AG20443 (cell line): ENCODE measurements at regions not wholly inside any gene's neighbourhood (a gene's known extent, or its start where the extent isn't known, plus 50 kb on each side); places are given as distances from the start of the nearest gene placed in this dataset.

Experiments
- DNase-seq: peaks from one replicate; pipeline ENCODE4 v3.0.0; 2012; ENCODE audit warnings: low spot score, mixed read lengths

DNA sequence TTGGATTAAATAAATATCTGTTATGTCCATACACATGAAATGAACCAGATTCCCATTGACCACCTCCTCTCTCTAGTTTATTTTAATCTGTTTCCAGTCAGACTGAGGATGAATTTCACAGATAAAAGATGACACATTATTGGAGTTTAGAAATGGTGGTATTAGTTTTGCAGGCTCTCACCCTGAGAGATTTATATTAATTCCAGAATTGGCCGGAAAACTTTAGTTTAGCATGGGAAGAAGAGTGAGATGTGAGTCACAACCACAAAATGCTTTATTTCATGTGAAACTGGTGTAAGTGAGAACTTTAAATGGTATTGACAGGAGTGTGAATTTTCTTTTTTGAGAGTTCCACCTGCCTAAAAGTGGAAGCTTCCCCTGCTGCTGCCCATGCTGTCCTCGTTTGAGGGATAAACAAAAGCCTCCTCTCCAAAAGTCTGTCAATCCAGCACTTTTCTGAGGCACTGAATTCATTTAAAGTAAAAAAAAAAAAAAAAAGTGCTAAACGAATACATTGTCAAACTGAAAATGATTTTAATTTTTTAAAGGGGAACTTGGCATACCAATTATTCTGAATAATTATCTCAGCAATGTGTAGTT lies 65.1 kb upstream of the EPHA3 start:
- DNase-seq, result peak; percentile 16

DNA sequence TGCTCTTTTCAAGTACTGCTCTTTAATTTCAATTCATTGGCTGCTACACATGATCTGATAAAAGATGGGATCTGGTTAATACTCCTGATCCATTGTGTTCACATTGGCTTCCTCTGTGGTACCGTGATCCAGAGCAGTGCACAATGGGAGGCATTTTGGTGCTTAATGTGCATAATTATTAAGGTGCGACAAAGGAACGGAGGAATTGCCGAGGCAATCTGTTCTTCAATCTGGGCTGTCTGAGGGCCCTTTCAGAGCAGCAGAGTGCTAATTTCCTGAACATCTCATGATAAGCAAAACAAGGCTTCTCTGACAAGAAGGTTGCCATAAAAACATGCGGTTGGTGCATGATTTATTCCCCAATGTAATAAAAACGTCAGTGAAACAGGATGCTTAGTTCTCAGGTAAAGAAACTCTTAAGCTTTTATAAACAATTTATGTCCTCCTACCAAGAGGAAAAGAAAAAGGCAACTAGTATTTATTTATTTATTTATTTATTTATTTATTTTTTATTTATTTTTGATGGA lies 64.0 kb upstream of the EPHA3 start:
- no peak for DNase-seq

DNA sequence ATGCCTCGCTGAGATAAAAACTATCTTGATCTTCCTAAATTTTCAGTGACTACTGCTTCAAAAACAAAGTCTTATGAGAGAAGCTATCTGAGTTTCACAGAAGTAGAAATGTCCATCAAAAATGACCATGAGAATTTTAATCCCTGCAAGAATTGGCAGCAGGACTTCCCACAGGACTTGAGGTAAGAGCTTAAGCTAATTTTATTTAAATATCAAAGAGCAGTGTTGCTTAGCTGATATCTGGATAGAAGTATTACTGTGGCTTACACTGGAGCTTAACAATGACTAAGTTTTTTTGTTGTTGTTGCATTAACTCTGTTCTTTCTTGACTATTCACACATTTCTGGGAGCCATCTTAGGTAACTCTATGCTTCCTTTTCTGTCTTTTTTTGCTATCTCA lies 60.8 kb upstream of the EPHA3 start:
- DNase-seq, result no peak

GRCh38 chr3:89049119-89049518 lies 58.3 kb upstream of the EPHA3 start:
- DNase-seq, result peak; percentile 8

- no peak for DNase-seq
Measured at GRCh38 chr3:89052386-89052785, 55.0 kb upstream of the EPHA3 start.

DNA sequence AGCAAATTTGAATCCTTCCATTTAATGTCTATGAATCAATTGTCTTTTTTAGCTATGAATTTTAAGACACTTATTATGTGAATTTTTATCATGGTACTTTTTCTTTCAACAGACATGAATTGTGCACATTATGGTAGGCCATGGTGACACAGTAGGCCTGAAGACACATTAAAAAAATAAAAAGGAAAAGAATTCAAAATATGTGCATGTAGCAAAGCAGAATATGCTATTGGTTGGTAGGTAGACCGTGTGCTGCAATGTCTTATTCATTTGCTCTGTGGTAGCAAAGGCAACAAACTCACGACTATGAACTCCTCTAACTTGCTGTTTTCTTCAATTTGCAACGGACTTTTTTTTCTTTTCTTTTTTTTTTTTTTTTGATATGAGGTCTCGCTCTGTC lies 50.0 kb upstream of the EPHA3 start:
- no peak for DNase-seq
